Astrocyte of the hippocampus (primary cell): ENCODE measurements at regions not wholly inside any gene's neighbourhood (a gene's known extent, or its start where the extent isn't known, plus 50 kb on each side); places are given as distances from the start of the nearest gene placed in this dataset.
"Not testable (repeated sequence)": the region's sequence is repeated elsewhere in the genome, so short reads cannot be mapped to it uniquely, and the experiment has no call there.

Experiments used
- DNase-seq: peaks from one replicate; pipeline ENCODE4 v3.0.0; 2011; ENCODE audit warnings: low read depth, low spot score

- no peak for DNase-seq
These were observed 479.7 kb upstream of the DIAPH2 start for GRCh38 chrX:96204928-96205327.

GRCh38 chrX:96211953-96212352, 472.7 kb upstream of the DIAPH2 start:
- no peak for DNase-seq

GRCh38 chrX:96214681-96215080, 470.0 kb upstream of the DIAPH2 start:
- DNase-seq: not testable (repeated sequence)

GRCh38 chrX:96224279-96224678, 460.4 kb upstream of the DIAPH2 start:
- no peak for DNase-seq

GRCh38 chrX:96244955-96245354, 439.7 kb upstream of the DIAPH2 start:
- DNase-seq: no peak

- no peak for DNase-seq
These were observed 438.2 kb upstream of the DIAPH2 start for GRCh38 chrX:96246436-96246835.
